ENCODE measurements at regions not wholly inside any gene's neighbourhood (a gene's known extent, or its start where the extent isn't known, plus 50 kb on each side); places are given as distances from the start of the nearest gene placed in this dataset.
A peak's percentile ranks its signal among the peaks of the same experiment; 100 is the strongest.

GRCh38 chr2:126513033-126513432 is 142.9 kb upstream of the GYPC start:
- no peak for DNase-seq

DNA sequence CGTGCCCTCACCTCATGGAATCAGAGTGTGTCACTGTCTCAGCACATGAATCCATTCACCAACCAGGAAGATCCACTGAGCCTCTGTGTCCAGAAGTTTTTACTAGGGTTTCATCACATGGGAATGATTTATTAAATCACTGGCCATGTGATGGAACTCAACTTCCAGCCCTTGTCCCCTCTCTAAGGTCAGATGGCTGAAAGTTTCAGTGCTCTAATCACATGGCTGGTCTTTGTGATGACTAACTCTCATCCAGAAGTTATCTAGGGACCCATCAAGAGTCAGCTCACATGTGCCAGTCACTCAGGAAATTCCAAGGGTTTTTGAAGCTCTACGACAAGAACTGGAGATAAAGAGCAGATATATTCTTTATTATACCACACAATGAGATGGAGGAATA is 140.5 kb upstream of the GYPC start:
- DNase-seq: no peak

DNA sequence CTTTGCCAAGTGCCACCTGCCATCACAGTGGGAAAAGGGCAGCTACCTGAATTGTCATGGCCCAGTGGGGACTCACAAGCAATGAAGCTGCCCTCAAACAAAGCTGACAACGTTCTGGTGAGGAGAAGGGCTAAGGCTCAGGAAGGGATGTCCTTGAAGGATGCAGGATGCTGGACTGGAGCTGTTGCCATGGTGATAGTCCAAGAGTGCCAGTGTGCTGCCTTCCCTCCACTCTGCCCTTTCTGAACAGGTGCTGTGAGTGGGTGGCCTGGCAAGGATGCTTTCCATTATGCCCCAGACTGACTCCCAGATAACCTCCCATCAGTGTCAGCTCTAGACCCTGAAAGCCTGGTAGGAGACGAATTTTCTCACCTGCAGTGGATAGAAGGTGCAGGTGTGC is 137.8 kb upstream of the GYPC start:
- DNase-seq: no peak

DNA sequence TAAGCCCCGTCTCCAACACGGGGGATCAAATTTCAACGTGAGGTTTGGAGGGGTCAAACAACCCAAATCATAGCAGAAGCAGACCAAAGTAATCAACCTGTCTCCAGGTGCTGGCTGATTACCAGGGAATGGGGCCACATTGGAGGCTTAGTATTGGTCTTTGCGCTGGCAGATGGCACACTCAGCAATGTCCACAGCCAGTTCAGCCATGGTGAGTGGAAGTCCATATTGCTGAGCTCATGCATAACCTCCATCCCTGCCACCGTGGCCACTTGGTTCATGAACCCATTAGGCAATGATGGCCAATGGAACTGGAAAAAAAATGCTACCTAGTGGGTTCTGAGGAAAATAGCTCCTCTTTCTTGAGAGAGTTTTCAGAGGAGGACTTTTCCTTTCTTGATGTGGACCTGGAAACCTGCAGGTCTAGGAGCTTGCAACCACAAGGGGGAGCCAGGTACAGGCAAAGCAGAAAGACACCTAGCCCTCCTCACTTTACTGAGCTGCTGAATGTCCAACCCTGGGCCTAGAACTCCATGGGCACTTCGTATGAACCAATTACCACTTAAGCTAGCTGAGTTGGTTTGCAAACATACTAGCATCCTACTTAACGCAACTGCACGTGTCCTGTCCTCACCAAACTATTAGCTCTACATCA is 128.0 kb upstream of the GYPC start:
- DNase-seq: peak; percentile 21 to 65 (median 47)

- DNase-seq: no peak
These were observed 124.9 kb upstream of the GYPC start for GRCh38 chr2:126531029-126531428.

GRCh38 chr2:126534478-126534877 is 121.5 kb upstream of the GYPC start:
- DNase-seq: no peak

DNA sequence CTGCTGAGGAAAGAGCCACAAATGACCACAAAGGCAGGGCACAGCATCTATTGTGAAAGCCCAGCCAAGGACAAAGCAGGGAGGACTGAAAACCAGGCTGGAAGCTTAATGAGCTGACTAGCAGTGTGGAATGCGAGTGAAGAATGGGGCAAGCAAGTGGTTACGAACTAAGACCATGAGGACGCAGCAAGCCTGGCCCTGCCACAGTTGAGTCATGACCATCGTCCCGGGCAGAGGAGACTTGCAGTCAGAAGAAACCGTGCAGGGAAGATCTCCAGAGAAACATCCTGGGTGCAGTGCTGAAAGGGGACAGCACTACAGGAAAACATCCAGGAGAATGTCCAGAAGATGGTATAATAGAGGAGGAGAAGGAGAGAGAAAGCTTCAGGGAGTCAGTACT is 120.5 kb upstream of the GYPC start:
- DNase-seq: no peak

DNA sequence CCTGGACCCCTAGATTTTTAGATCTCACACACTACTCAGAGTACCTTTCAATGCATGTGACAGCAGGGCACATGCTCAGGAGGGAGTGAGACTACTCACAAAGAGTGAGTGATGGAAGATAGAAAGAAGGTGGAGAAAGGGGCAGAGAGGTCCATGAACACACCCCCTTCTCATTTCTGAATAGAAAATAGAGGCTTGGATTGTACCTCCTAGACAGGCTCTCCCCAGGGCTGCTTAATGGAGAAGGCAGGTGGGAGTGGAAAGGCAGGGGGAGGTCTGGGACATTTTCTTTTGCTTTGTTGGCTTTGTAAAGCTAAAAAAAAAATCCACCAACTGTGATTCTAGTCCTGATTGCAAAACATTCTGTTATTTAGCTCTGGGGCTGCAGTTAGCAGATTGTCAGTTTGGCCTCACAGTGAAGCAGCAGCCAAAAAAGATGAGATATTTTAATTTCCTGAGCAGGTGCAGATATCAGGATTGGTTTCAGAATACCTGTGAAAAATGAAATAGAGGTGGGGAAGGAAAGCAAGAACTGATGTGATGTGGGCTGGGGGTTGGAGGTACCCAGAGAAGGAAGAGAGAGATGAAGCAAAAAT is 119.3 kb upstream of the GYPC start:
- DNase-seq: no peak

DNA sequence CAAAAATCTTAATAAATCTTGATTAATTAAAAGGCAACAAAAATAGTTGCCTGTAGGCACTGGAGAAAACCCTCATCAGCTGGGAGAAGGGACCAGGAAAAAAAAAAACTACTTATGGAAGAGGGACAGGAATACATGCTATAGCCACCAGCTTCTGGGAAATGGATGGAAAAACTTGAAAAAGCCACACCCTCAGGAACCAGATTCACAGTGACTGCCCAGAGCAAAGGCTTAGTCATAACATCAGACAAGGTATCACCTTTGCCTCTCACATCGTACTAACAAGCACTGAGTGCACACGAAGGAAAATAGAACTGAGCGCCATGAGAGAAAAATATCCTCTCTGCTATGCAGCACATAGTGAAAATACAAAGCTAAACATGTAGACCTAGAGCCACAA is 116.9 kb upstream of the GYPC start:
- DNase-seq: no peak

DNA sequence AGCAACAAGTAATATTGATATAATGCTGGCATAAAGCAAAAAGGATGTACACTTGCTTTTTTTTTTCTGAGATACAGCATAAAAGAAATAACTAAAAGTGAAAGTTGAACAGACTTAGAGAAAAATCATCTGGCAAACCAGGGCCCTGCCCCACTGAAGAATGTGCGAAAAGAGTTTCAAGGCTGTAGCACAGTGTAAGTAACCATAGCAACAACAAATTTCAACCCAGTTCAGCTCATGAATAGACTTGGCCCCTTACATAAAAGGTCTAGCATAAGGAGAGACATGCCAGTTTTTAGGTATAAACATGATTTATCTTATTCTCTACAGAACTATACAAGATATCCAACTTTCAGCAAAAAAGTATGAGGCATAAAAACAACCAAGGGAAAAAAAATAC is 113.7 kb upstream of the GYPC start:
- no peak for DNase-seq

- no peak for DNase-seq
These were observed 112.9 kb upstream of the GYPC start for GRCh38 chr2:126543081-126543480.

- DNase-seq: no peak
These were observed 97.9 kb upstream of the GYPC start for GRCh38 chr2:126558029-126558428.

DNA sequence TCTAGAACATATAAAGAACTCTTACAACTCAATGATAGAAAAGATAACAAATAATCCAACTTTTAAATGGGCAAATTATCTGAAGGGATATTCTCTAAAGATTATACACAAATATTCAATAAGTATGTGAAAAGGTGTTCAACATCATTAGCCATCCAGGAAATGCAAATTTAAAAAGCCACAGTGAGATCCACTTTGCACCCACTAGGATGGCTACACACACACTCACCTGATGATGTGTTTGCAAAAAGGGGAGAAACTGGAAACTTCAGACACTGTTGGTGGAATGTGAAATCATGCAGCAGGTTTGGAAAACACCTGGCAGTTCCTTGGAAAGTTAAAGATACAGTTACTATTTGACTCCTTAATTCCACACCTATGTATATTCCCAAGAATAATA is 87.2 kb upstream of the GYPC start:
- DNase-seq: no peak

DNA sequence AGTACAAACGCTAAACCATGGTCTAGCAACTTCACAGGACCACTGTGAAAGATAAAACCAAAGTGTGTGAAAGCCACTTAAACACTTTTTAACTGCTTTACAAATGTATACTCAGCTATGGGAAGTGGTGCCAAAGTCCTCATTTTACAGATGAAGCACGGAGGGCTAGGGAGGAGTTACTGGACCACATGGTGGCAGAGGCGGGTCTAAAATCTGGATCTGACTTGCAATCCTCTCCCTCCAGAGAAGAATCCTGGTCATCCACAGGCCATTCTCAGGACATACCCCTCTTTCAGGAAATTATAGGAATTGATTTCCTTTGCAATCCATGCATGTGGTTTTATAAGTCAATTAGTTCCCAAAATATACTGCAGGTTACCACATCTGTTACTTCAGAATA is 84.6 kb upstream of the GYPC start:
- DNase-seq: no peak

- DNase-seq: no peak
These were observed 80.3 kb upstream of the GYPC start for GRCh38 chr2:126575631-126576030.

GRCh38 chr2:126579868-126580267 is 76.1 kb upstream of the GYPC start:
- no peak for DNase-seq

DNA sequence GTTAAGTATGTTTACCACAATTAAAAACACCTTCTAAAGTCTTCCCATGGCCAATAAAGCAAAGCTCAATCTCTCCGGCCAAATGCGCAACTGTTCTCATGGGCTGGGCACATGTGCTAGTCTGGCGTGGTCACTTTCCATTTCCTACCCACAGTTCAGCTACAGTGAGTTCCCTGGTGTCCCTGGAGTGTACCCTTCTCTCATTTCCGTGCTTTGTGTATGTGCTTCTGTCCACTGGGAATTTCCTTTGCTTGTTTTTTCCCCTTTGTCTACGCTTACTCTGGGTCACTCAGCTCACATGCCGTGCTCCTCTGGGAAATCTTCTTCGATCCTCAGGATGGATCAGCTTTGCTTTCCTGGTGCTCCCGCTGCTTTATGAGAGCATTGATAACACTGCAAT is 69.6 kb upstream of the GYPC start:
- DNase-seq: no peak

DNA sequence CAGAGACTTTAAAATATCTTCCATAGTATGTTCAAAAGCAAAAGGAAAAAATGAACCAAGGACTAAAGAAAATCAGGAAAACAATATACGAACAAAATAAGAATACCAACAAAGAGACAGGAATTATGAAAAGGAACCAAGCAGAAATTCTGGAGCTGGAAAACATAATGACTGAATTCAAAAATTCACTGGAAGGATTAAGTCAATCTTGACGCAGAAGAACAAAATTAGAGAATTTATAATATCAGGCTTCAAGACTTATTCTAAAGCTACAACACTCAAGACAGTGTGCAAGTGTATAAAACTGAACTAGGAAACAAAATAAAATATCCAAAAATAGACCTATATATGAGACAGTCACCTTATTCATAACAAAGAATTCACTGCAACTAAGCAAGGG is 56.9 kb upstream of the GYPC start:
- no peak for DNase-seq

- DNase-seq: no peak
These were observed 55.2 kb upstream of the GYPC start for GRCh38 chr2:126600742-126601141.

GRCh38 chr2:126602334-126602733 is 53.6 kb upstream of the GYPC start:
- no peak for DNase-seq
